ENCODE measurements at regions not wholly inside any gene's neighbourhood (a gene's known extent, or its start where the extent isn't known, plus 50 kb on each side); places are given as distances from the start of the nearest gene placed in this dataset.

GRCh38 chr10:6979371-6979770 lies 399.3 kb upstream of the PRKCQ start:
- no TSS peak for BruUV-seq (replicated peaks)
- intact Hi-C loops (cut with micrococcal nuclease) (no loop called here), in situ Hi-C loops (cut with MboI) (no loop called here)

More at GRCh38 chr10:6979371-6979770, 399.3 kb upstream of the PRKCQ start:
- Histone ChIP-seq H3K9me1 (ENCODE audit: control insufficient read depth, insufficient read depth, low read length) (no peaks in the 10 kb centered on the region), H4K20me1 (replicated peaks; ENCODE audit: control insufficient read depth, insufficient read depth, low read length) (no peaks in the 10 kb centered on the region), H3K79me2 (ENCODE audit: control insufficient read depth, insufficient read depth, low read length) (no peaks in the 10 kb centered on the region), H3K4me3 (no peak overlapping the region), H3K4me2 (ENCODE audit: insufficient read depth, low read length) (no peak overlapping the region), H3K36me3 (ENCODE audit: control insufficient read depth, insufficient read depth, low read length) (no peaks in the 10 kb centered on the region), H3K9me3 (replicated peaks; ENCODE audit: control insufficient read depth, insufficient read depth, low read depth, low read length) (no peaks in the 10 kb centered on the region), H3K27ac (ENCODE audit: extremely low read depth, low read depth, low read length) (no peak overlapping the region), H3K4me1 (replicated peaks in 1 of 2; ENCODE audit: control insufficient read depth in 2 of 2, insufficient read depth in 2 of 2, low read length in 2 of 2) (no peaks in the 10 kb centered on the region), H3K9ac (ENCODE audit: insufficient read depth in 1 of 2, low read depth in 2 of 2, low read length in 2 of 2) (no peak overlapping the region), H3K27me3 (ENCODE audit: control insufficient read depth in 2 of 2, insufficient read depth in 2 of 2, low read length in 2 of 2) (no peaks in the 10 kb centered on the region), H2AFZ (ENCODE audit: low read depth, low read length) (no peak overlapping the region)
- whole genome bisulfite sequencing (ENCODE audit: insufficient coverage, low coverage, missing lambda C conversion rate): 63% methylated on average over 7 of the region's 7 CpGs
- TF ChIP-seq HMBOX1 (IDR thresholded peaks at IDR 0.05) (no peak), THAP7 (CRISPR knock-in tag; IDR thresholded peaks at IDR 0.05) (no peak), ZNF79 (CRISPR knock-in tag; IDR thresholded peaks at IDR 0.05; ENCODE audit: low read depth) (no peak), HMG20A (CRISPR knock-in tag; conservative IDR thresholded peaks at IDR 0.05) (no peak), KLF16 (IDR thresholded peaks at IDR 0.05) (no peak), SRSF3 (IDR thresholded peaks at IDR 0.05; ENCODE audit: insufficient read depth, low read length) (no peak), FOXM1 (IDR thresholded peaks at IDR 0.05; ENCODE audit: low read depth) (no peak), FOXM1 (CRISPR knock-in tag; IDR thresholded peaks at IDR 0.05; ENCODE audit: low read depth) (no peak), MYBL2 (IDR thresholded peaks at IDR 0.05; ENCODE audit: low read depth) (no peak), MYBL2 (CRISPR knock-in tag; IDR thresholded peaks at IDR 0.05; ENCODE audit: borderline replicate concordance) (no peak), RBM25 (IDR thresholded peaks at IDR 0.05; ENCODE audit: low read depth, low read length, severe bottlenecking) (no peak), POU5F1 (IDR thresholded peaks at IDR 0.05; ENCODE audit: borderline replicate concordance, low read depth, low read length, partially characterized antibody) (no peak), DMBX1 (CRISPR knock-in tag; IDR thresholded peaks at IDR 0.05; ENCODE audit: borderline replicate concordance) (no peak), ATF1 (CRISPR knock-in tag; IDR thresholded peaks at IDR 0.05) (no peak), ATF1 (tag; IDR thresholded peaks at IDR 0.05) (no peak), CXXC5 (CRISPR knock-in tag; IDR thresholded peaks at IDR 0.05) (no peak)
- no peak for ATAC-seq
- no peak for FAIRE-seq
- CTCF ChIA-PET (ENCODE audit: low intra/inter-chr PET ratio): interaction anchor here (0.5 kb wide), 1 partner anchor 448 kb away, joined by 7 read pairs; no protein-coding TSS in a partner anchor
- DNase-seq (ENCODE audit: extremely low read depth in 1 of 4, low spot score in 3 of 4): no peak
- POLR2A ChIA-PET: interaction anchor here (0.9 kb wide), 1 partner anchor 10 kb away, joined by 3 read pairs; no protein-coding TSS in a partner anchor
